ENCODE measurements at regions not wholly inside any gene's neighbourhood (a gene's known extent, or its start where the extent isn't known, plus 50 kb on each side); places are given as distances from the start of the nearest gene placed in this dataset.

GRCh38 chr18:70576276-70577022, 287.6 kb downstream of the SOCS6 start:
- TF ChIP-seq CTCF (IDR thresholded peaks at IDR 0.05) (no peak), POLR2A (IDR thresholded peaks at IDR 0.05) (no peak)
